Sigmoid colon (tissue), 6 donors: ENCODE measurements at regions not wholly inside any gene's neighbourhood (a gene's known extent, or its start where the extent isn't known, plus 50 kb on each side); places are given as distances from the start of the nearest gene placed in this dataset.

Source experiments
- DNase-seq: peaks from one replicate; pipeline ENCODE4 v3.0.0-alpha.2; 2019
- H3K27ac ChIP-seq, 4 donors: fragments of 200-600 bp; sonication (generic); one replicate each; pipeline ENCODE4 v1.5.1; 2016 to 2019; ENCODE audit warnings: mild to moderate bottlenecking in 1 of 4
- H3K27me3 ChIP-seq, 3 donors: fragments of 200-600 bp; sonication (generic); one replicate each; pipeline ENCODE4 v1.5.1; 2019; ENCODE audit warnings: mild to moderate bottlenecking in 1 of 3
- H3K36me3 ChIP-seq, 4 donors: fragments of 200-600 bp; sonication (generic); one replicate each; pipeline ENCODE4 v1.5.1; 2016 to 2019
- H3K4me1 ChIP-seq, 4 donors: fragments of 200-600 bp; sonication (generic); one replicate each; pipeline ENCODE4 v1.5.1; 2017 to 2019
- H3K4me3 ChIP-seq, 4 donors: fragments of 200-600 bp; sonication (generic); one replicate each; pipeline ENCODE4 v1.5.1; 2017 to 2019; ENCODE audit warnings: mild to moderate bottlenecking in 2 of 4, moderate library complexity in 1 of 4
- H3K9me3 ChIP-seq, 4 donors: fragments of 200-600 bp in 3 of 4; sonication (generic) in 3 of 4; one replicate each; pipeline versions ENCODE4 v1.5.1 to v1.6.1; 2013 to 2019
- EP300 ChIP-seq, 4 donors: sonication (generic); formaldehyde crosslinking; IDR thresholded peaks; one replicate each; pipeline ENCODE4 v1.6.1; 2017; ENCODE audit warnings: antibody characterized with exemption in 4 of 4
- POLR2A ChIP-seq, 2 donors: fragments of 450-650 bp; IDR thresholded peaks; one replicate each; pipeline ENCODE4 v1.6.1; 2016; ENCODE audit warnings: antibody characterized with exemption in 2 of 2, mild to moderate bottlenecking in 2 of 2, moderate library complexity in 2 of 2
- POLR2AphosphoS5 ChIP-seq, 4 donors: sonication (generic); formaldehyde crosslinking; IDR thresholded peaks; one replicate each; pipeline ENCODE4 v1.6.1; 2017; ENCODE audit warnings: antibody characterized with exemption in 4 of 4
- WGBS, 2 donors: extraction: QIAGEN DNeasy Blood & Tissue Kit; methylation state at CpG; one replicate each; pipeline ENCODE4 v1.1.7; 2013; 5-methylcytosine and 5-hydroxymethylcytosine counted together
- intact Hi-C: fragments of 100-400 bp; cut with DNase I; formaldehyde crosslinking; loops from one replicate; pipeline ENCODE4 v1.15.1; 2023
- TF ChIP-seq, protein P1 (sequence below), 4 experiments: fragments of 450-650 bp in 3 of 4; fragments of 200-600 bp in 1 of 4; IDR thresholded peaks; one replicate each; pipeline ENCODE4 v1.5.1; 2016 to 2019; ENCODE audit warnings: antibody characterized with exemption in 4 of 4, mild to moderate bottlenecking in 3 of 4, moderate library complexity in 2 of 4
- donor health status: healthy with polysubstance abuse.
- donor health status: healthy.

DNA sequence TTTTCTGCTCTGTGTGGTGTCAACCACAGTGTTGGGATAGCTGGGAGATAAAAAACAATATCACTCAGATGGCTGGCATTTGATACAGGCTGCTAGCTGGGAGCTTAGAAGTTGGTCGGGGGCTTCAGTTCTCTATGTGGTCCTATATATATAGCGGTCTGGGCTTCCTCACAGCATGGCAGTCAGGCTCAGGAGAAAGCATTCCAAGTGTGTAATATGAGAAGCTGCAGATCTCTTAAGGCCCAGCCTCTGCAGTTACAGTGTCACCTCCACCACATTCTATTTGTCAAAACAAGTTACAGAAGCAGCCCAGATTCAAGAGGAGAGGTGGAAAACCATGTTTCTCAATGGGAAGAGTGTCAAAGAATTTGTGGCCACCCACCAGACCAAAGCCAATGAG, 108.1 kb upstream of the NIPBL start:
- Histone ChIP-seq H3K9me3 (no peaks in the 10 kb centered on the region), H3K4me3 (no peak overlapping the region), H3K4me1 (no peaks in the 10 kb centered on the region), H3K27me3 (no peaks in the 10 kb centered on the region), H3K36me3 (no peaks in the 10 kb centered on the region), H3K27ac (no peak overlapping the region)
- WGBS, 2 donors, result 91 to 92% methylated on average over 2 of the region's 2 CpGs
- intact Hi-C loops, result no loop called here
- TF ChIP-seq POLR2A (IDR thresholded peaks at IDR 0.05) (no peak), EP300 (IDR thresholded peaks at IDR 0.05) (no peak), POLR2AphosphoS5 (IDR thresholded peaks at IDR 0.05) (no peak)
- TF ChIP-seq, protein P1, sequence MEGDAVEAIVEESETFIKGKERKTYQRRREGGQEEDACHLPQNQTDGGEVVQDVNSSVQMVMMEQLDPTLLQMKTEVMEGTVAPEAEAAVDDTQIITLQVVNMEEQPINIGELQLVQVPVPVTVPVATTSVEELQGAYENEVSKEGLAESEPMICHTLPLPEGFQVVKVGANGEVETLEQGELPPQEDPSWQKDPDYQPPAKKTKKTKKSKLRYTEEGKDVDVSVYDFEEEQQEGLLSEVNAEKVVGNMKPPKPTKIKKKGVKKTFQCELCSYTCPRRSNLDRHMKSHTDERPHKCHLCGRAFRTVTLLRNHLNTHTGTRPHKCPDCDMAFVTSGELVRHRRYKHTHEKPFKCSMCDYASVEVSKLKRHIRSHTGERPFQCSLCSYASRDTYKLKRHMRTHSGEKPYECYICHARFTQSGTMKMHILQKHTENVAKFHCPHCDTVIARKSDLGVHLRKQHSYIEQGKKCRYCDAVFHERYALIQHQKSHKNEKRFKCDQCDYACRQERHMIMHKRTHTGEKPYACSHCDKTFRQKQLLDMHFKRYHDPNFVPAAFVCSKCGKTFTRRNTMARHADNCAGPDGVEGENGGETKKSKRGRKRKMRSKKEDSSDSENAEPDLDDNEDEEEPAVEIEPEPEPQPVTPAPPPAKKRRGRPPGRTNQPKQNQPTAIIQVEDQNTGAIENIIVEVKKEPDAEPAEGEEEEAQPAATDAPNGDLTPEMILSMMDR (IDR thresholded peaks at IDR 0.05), result no peak
- no peak for DNase-seq

DNA sequence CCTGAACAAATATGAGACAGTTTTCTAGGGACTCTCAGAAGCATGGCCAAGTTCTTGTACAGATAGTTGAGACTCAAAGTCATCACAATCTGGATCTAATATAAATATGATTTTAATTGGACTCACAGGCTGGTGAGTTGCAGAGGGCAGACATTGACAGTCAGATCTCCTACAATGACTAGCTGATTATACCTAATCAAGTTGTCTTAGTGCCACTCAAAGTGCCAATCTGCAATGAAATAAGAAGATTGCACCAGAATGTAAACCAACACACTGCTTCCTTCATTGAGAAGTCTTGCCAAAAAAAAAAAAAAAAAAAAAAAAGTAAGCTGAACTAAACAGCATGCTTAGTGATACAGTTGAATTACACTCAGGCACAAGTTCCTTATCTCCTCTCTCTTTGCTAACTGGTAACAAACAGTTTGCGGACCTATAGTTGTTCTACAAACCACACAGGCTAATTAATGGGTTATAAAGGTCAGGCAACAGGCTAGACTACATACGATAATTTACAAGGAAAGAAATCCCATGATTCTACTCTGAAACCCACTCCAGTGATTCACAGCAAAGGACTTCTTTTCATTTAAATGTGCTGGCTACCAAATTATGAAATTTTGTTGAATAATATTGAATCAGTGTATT, 107.3 kb upstream of the NIPBL start:
- TF ChIP-seq, protein P1 (IDR thresholded peaks at IDR 0.05), result no peak
- TF ChIP-seq POLR2A (IDR thresholded peaks at IDR 0.05) (no peak), EP300 (IDR thresholded peaks at IDR 0.05) (no peak), POLR2AphosphoS5 (IDR thresholded peaks at IDR 0.05) (no peak)
- H3K27me3 ChIP-seq, result no peaks in the 10 kb centered on the region
- H3K4me1 ChIP-seq, result no peaks in the 10 kb centered on the region
- no peak overlapping the region for H3K27ac ChIP-seq
- H3K9me3 ChIP-seq, result no peaks in the 10 kb centered on the region
- WGBS, 2 donors, result 17 to 65% methylated on average over 2 of the region's 2 CpGs
- DNase-seq, result no peak
- H3K4me3 ChIP-seq, result no peak overlapping the region
- intact Hi-C loops, result no loop called here
- H3K36me3 ChIP-seq, result no peaks in the 10 kb centered on the region

GRCh38 chr5:36770125-36770524, 106.4 kb upstream of the NIPBL start:
- H3K4me1 ChIP-seq, result no peaks in the 10 kb centered on the region
- no peaks in the 10 kb centered on the region for H3K27me3 ChIP-seq
- H3K27ac ChIP-seq, result no peak overlapping the region
- intact Hi-C loops, result no loop called here
- TF ChIP-seq, protein P1 (IDR thresholded peaks at IDR 0.05), result no peak
- TF ChIP-seq POLR2AphosphoS5 (IDR thresholded peaks at IDR 0.05) (no peak), POLR2A (IDR thresholded peaks at IDR 0.05) (no peak), EP300 (IDR thresholded peaks at IDR 0.05) (no peak)
- 56 to 79% methylated on average over 4 of the region's 4 CpGs for WGBS, 2 donors
- no peak for DNase-seq
- no peak overlapping the region for H3K4me3 ChIP-seq
- H3K9me3 ChIP-seq, result no peaks in the 10 kb centered on the region
- no peaks in the 10 kb centered on the region for H3K36me3 ChIP-seq

GRCh38 chr5:36772276-36773140, 104.1 kb upstream of the NIPBL start:
- TF ChIP-seq POLR2A (IDR thresholded peaks at IDR 0.05), result no peak
- TF ChIP-seq EP300 (IDR thresholded peaks at IDR 0.05), result no peak
- TF ChIP-seq POLR2AphosphoS5 (IDR thresholded peaks at IDR 0.05), result no peak
- TF ChIP-seq, protein P1 (IDR thresholded peaks at IDR 0.05), result no peak
- Histone ChIP-seq H3K36me3 (no peaks in the 10 kb centered on the region), H3K4me3 (no peak overlapping the region), H3K4me1 (no peaks in the 10 kb centered on the region), H3K9me3 (no peaks in the 10 kb centered on the region), H3K27me3 (no peaks in the 10 kb centered on the region), H3K27ac (no peak overlapping the region)
- WGBS, 2 donors, result 79 to 86% methylated on average over 3 of the region's 3 CpGs
- DNase-seq, result no peak
- intact Hi-C loops, result no loop called here
